Suppressor macrophage treated with lipopolysaccharide for 1 hour (primary cell): ENCODE measurements at regions not wholly inside any gene's neighbourhood (a gene's known extent, or its start where the extent isn't known, plus 50 kb on each side); places are given as distances from the start of the nearest gene placed in this dataset.

Experiments used
- DNase-seq, 3 donors: peaks; one replicate each; pipeline ENCODE4 v3.0.0-alpha.2; 2020 to 2022

GRCh38 chr15:81569286-81570080 is 195.5 kb upstream of the TMC3 start:
- no peak for DNase-seq

GRCh38 chr15:81567924-81568323 is 193.9 kb upstream of the TMC3 start:
- DNase-seq, result no peak

GRCh38 chr15:81562986-81563385 is 189.0 kb upstream of the TMC3 start:
- DNase-seq, result no peak

- DNase-seq, result no peak
These were observed 186.4 kb upstream of the TMC3 start for GRCh38 chr15:81560405-81560804.

GRCh38 chr15:81558056-81558455 is 184.0 kb upstream of the TMC3 start:
- no peak for DNase-seq

DNA sequence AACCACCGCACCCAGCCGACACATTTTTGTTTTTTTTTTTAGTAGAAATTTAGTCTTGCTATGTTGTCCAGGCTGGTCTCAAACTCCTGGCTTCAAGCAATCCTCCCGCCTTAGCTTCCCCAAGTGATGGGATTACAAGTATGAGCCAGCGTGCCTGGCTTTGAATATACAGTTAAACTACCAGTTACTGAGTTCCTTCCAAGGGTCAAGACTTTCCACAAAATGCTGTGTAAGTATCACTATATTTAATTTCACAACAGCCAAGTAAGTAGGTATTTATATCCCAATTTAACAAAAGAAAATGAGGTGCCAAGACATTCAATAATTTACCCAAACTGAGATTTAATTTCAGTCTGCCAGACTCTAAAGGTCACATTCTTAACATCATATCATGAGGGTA is 181.3 kb upstream of the TMC3 start:
- DNase-seq, result no peak

DNA sequence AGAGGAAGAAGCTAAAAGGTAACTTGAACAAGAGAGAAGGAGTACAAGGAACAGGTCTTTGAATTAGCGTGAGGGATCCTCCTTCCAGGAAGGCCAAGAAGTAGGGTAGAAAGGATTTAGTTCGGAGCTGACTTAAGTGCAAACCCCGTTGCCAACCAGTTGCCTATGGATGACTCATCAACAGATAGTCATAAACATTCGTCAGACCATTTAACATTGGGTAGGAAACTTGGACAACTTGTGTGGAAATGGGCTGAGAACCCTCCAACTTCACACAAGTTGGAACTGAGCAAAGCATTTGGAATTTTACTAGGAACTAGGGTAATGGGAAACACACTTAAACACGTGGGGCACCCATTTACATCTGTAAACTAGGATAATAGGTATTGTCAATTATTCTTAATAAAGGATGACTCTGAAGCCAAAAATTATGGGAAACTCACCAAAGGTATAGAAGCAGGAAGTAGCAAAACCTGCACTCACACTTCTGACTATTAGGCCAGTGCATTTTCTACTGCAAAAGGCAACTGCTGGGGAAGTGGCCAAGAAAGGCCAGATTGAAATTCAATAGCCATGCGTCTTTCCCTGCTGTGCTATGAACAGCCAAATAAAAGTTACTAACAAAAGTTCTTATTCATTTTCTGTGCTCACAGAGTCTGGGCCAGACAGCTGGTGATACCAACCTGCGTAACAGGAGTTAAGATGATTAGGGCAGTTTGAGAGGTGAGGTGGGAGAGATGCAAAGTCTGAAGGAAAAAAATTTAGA is 174.5 kb upstream of the TMC3 start:
- no peak for DNase-seq

GRCh38 chr15:81547521-81548132 is 173.6 kb upstream of the TMC3 start:
- no peak for DNase-seq

- no peak for DNase-seq
These were observed 170.4 kb upstream of the TMC3 start for GRCh38 chr15:81544385-81544784.

DNA sequence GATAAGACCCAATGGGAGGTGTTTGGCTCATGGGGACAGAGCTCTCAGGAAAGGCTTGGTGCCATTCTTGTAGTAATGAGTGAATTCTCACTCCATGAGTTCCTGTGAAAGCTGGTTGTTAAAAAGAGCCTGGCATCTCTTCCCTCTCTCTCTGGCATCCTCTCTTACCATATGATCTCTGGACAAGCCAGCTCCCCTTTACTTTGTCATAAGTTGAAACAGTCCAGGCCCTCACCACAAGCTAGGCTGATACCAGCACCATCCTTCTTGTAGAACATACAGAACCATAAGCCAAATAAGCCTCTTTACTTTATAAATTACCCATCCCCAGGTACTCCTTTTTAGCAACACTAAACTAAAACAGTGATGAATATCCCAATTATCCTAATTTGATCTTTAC is 166.9 kb upstream of the TMC3 start:
- no peak for DNase-seq

DNA sequence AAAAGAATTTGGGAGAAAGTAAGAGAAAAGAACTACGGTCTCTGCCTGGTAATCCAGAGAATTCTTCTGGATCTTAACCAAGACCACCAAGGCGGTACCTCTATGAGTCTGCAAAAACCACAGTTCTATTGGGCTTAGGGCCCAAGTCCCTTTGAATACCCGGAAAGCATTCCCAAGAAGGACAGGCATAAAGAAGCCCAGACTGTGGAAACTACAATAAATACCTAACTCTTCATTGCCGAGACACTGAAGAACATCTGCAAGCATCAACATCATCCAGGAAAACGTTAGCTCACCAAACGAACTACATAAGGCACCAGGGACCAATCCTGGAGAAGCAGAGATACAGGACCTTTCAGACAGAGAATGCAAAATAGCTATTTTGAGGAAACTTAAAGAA is 162.3 kb upstream of the TMC3 start:
- no peak for DNase-seq

DNA sequence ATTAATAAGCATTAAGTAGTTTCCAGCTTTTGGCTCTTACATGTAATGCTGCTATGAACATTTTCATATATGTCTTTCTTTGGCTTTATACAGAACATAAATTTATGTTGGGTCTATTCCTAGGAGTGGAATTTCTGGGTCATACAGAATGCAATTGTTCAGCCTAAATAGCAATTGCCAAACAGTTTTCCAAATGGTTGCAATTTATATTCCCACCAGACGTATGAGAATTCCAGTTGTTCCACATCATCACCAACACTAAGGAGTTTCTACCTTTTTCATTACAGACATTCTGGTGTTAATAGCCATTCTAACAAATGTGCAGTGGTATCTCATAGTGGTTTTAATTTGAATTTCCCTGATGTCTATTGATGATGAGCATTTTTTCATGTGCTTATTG is 160.1 kb upstream of the TMC3 start:
- DNase-seq, result no peak

DNA sequence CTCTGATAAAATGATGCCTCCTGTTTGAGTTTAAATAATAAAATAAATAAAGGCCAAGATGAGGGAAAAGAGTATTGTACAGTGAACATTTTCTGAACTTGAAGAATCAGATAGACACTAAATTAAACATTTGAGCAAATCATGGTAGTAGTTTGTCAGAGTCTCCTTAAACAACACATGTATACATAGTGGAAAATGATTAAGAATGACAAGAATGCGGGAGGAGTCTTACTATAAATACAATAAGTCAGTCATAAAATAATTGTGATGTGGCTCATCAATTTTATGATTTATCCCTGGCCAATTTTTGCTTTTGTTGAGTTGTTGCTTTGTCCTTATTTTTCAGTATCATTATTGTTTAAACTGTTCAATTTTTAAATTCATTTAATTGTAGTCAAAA is 158.0 kb upstream of the TMC3 start:
- DNase-seq, result no peak

DNA sequence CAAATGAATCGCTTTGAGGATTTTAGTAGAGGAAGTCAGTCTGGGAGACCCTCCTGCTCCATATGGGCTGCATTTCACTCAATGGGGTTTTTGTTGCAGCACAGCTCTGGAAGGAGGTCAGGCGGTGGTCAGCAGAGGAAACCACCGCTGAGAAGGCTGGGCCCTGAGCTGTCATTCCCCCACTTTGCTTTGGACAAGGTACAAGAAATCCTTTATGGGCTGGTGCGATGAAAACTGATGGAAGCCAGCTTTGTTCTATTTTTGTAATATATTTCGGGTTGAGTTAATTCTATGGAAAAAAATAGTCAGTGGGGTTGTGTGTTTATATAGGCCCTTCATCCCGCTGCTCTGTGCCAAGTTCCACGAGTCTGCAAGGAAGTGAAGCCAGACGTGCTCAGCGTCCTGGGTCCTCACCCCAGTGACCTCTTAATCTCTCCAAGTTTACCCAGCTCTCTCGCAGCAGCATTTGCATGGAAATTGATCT is 157.1 kb upstream of the TMC3 start:
- no peak for DNase-seq

- no peak for DNase-seq
These were observed 156.3 kb upstream of the TMC3 start for GRCh38 chr15:81530271-81530691.

- DNase-seq, result no peak
These were observed 155.5 kb upstream of the TMC3 start for GRCh38 chr15:81529481-81529880.

DNA sequence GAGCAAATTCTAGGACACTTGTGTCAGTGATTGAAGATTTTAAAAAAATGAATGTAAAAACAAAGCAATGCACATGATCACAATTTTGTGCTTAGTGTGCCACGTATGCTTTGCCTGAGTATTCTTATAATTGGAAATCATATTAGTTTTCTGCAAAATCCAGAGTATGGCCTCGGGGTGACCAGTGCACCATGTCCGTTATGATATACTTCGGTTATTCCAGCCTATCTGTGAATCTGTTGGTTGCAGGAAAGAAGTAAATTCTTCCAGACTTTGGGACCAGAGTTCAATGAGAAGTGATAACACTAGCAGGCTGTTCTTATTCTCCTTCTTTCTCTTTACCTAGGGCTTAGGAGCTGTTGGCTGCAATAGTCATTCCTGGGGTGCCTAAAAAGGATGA is 152.0 kb upstream of the TMC3 start:
- DNase-seq, result no peak

- DNase-seq, result no peak
These were observed 150.5 kb upstream of the TMC3 start for GRCh38 chr15:81524496-81524895.

DNA sequence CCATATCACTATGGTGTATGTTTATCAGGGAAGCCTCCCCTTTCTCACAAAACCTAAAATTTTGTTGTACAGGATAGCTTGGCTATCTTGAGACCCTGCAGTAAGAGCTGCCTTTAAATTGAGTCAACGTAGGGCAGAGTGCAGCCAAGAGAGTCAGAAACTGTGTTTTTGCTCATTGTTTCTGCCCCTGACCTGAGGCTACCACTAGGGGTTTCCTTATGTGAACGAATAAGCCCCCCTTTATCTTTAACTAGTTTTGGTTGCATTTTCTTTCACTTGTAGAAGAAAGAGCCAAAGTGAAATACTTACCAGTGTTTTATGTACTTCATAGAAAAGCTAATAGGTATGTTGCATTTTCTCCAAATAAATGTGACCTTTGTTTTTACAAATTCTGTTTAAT is 149.9 kb upstream of the TMC3 start:
- no peak for DNase-seq

DNA sequence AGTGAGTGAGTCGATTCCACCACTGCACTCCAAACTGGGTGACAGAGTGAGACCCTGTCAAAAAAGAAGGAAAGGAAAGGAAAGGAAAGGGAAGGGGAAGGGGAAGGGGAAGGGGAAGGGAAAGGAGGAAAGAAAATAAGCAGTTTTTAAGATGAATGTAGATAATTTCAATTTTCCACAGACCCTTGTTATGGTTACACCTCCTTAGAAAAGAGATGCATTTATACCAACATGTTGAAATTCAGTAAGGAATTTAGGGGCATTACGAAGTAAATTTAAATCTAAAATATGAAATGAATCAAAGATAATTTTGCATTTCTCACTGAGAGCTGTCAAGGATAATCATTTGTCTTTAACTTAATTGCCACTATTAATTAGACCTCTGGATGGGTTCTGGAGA is 146.5 kb upstream of the TMC3 start:
- no peak for DNase-seq

DNA sequence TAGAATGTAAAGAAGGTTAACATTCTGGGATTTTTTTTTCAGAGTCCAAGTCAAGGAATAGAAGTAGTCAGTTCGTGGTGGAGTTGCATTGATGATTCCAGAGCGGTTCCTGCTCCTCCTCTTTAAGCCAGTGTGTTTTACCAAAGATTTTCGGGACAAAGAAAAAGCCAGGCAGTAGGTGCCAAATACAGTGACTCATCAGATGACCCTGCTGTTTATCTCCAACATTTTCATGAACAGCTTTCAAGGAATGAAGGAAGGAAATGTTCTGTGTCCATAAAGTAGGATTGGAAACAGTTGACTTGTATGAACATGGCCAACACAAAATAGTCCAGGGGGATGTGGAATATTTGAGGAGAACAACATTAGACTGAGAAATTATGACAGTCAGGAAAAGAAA is 142.4 kb upstream of the TMC3 start:
- DNase-seq, result no peak

DNA sequence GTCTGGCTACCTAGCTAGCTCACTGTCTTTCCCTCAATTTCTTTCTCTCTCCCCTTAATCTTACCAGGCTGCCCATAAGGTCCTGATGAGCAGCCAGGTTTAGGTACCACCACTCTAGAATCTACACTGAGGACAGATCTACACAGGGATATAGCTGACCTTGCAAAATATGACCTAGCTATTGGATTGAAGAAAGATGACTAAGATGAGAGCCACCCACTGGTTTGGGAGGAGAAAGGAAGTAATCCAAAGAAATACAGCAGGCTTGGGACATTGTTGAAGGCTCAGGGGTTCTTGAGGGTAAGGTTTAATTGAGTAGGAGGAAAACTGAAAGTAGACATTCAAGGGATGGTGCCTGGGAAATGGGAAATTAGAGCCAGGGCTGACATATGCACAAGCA is 142.0 kb upstream of the TMC3 start:
- peak in 1 of 3 donors; percentile 6 for DNase-seq

- DNase-seq, result no peak
These were observed 140.7 kb upstream of the TMC3 start for GRCh38 chr15:81514725-81515124.

DNA sequence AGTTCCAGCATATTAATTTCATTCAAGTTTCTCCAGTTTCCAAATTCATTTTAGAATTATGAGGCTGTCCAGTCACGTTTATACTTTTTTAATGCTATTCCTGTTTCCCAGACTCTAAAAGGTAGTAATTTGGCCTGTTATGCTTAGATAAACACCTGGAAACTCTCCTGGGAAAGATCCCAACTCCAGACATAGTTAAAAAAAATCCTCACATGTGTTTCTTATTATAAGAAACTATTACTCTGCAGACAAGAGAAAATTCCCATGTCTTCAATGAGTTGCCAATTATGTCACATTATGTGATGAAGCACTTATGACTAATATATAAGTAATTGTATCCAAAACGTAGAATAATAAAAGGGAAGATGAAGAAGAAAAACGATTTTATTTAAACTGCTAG is 137.1 kb upstream of the TMC3 start:
- no peak for DNase-seq
